Body of pancreas (tissue), 4 donors: ENCODE measurements at regions not wholly inside any gene's neighbourhood (a gene's known extent, or its start where the extent isn't known, plus 50 kb on each side); places are given as distances from the start of the nearest gene placed in this dataset.
"Not testable (repeated sequence)": the region's sequence is repeated elsewhere in the genome, so short reads cannot be mapped to it uniquely, and the experiment has no call there.

Source experiments
- ATAC-seq: fragments of 150-250 bp; one replicate; pipeline ENCODE4 v1.9.1; 2016
- DNase-seq, 4 donors: peaks; one replicate each; pipeline ENCODE4 v3.0.0-alpha.2; 2019
- H3K27ac ChIP-seq, 4 donors: fragments of 200-600 bp; sonication (generic); 1 replicate in 3 of 4; 2 replicates in 1 of 4; pipeline versions ENCODE4 v1.5.1 to v1.6.1; 2016 to 2019; ENCODE audit warnings: mild to moderate bottlenecking in 1 of 4, mixed read lengths in 1 of 4, moderate library complexity in 1 of 4
- H3K27me3 ChIP-seq, 2 donors: fragments of 200-600 bp; sonication (generic); one replicate each; pipeline ENCODE4 v1.6.0; 2016; ENCODE audit warnings: mild to moderate bottlenecking in 1 of 2
- H3K36me3 ChIP-seq, 2 donors: fragments of 200-600 bp; sonication (generic); replicated peaks in 1 of 2; 2 replicates each; pipeline ENCODE4 v1.5.1; 2016; ENCODE audit warnings: low read depth in 2 of 2; ENCODE audit not compliant: insufficient read depth in 1 of 2
- H3K4me1 ChIP-seq: fragments of 200-600 bp; sonication (generic); one replicate; pipeline ENCODE4 v1.6.0; 2016
- H3K4me3 ChIP-seq, 2 donors: fragments of 200-600 bp; sonication (generic); 1 replicate in 1 of 2; 2 replicates in 1 of 2; pipeline ENCODE4 v1.5.1; 2016 to 2019
- H3K9me3 ChIP-seq, 3 donors: fragments of 200-600 bp; sonication (generic); 1 replicate in 2 of 3; 2 replicates in 1 of 3; pipeline ENCODE4 v1.5.1; 2016
- CTCF ChIP-seq, 7 experiments: fragments of 450-650 bp in 4 of 7; fragments of 200-600 bp in 3 of 7; sonication (generic) in 3 of 7; IDR thresholded peaks; one replicate each; pipeline ENCODE4 v1.5.1; 2016 to 2019; ENCODE audit warnings: antibody characterized with exemption in 7 of 7
- POLR2A ChIP-seq, 3 donors: fragments of 450-650 bp; IDR thresholded peaks; one replicate each; pipeline ENCODE4 v1.6.1; 2016; ENCODE audit warnings: antibody characterized with exemption in 3 of 3, mild to moderate bottlenecking in 2 of 3
- WGBS, 2 donors: methylation state at CpG; one replicate each; pipeline ENCODE4 v1.1.5; 2017; 5-methylcytosine and 5-hydroxymethylcytosine counted together
- intact Hi-C: fragments of 100-400 bp; cut with DNase I; formaldehyde crosslinking; loops from one replicate; pipeline ENCODE4 v1.15.1; 2023

GRCh38 chr7:112942981-112943380 is 143.6 kb downstream of the GPR85 start:
- no peak for ATAC-seq
- H3K4me3 ChIP-seq: no peak overlapping the region
- intact Hi-C loops: no loop called here
- H3K36me3 ChIP-seq: no peaks in the 10 kb centered on the region
- 79 to 97% methylated on average over 1 of the region's 1 CpG for WGBS, 2 donors
- peaks cover 14% of the 10 kb centered on the region for H3K4me1 ChIP-seq
- DNase-seq: no peak
- H3K27me3 ChIP-seq: no peaks in the 10 kb centered on the region
- H3K9me3 ChIP-seq: no peaks in the 10 kb centered on the region
- TF ChIP-seq CTCF (IDR thresholded peaks at IDR 0.05) (no peak), POLR2A (IDR thresholded peaks at IDR 0.05) (no peak)
- no peak overlapping the region for H3K27ac ChIP-seq

GRCh38 chr7:112942125-112942524 is 144.5 kb downstream of the GPR85 start:
- H3K9me3 ChIP-seq, H3K36me3 ChIP-seq, H3K27me3 ChIP-seq, H3K4me3 ChIP-seq, intact Hi-C loops, DNase-seq, H3K27ac ChIP-seq, ATAC-seq: not testable (repeated sequence)
- peaks cover 22% of the 10 kb centered on the region for H3K4me1 ChIP-seq
- WGBS, 2 donors: 83 to 90% methylated on average over 6 of the region's 6 CpGs

- TF ChIP-seq CTCF (IDR thresholded peaks at IDR 0.05): peak in 2 of 7 experiments; percentile 4 to 10
- TF ChIP-seq POLR2A (IDR thresholded peaks at IDR 0.05): no peak
- Histone ChIP-seq H3K4me3 (peak overlapping the region; percentile 15 to 27), H3K9me3 (no peaks in the 10 kb centered on the region), H3K36me3 (no peaks in the 10 kb centered on the region), H3K4me1 (peaks cover 32% of the 10 kb centered on the region), H3K27ac (peak overlapping the region; percentile 40 to 85 (median 80)), H3K27me3 (no peaks in the 10 kb centered on the region)
- DNase-seq (no peak), ATAC-seq (peak; percentile 54)
- intact Hi-C loops: no loop called here
- 10 to 13% methylated on average over 8 of the region's 8 CpGs for WGBS, 2 donors
Observed at GRCh38 chr7:112940314-112940732, 146.3 kb downstream of the GPR85 start.

GRCh38 chr7:112939574-112940313 is 146.9 kb downstream of the GPR85 start:
- Histone ChIP-seq H3K9me3 (no peaks in the 10 kb centered on the region), H3K27ac (peak overlapping the region; percentile 46 to 85 (median 80)), H3K4me3 (peak overlapping the region; percentile 86 to 95), H3K36me3 (no peaks in the 10 kb centered on the region), H3K4me1 (peaks cover 32% of the 10 kb centered on the region), H3K27me3 (no peaks in the 10 kb centered on the region)
- DNase-seq: peak; percentile 99
- ATAC-seq: peak; percentile 98
- intact Hi-C loops: no loop called here
- TF ChIP-seq POLR2A (IDR thresholded peaks at IDR 0.05) (peak; percentile 40 to 78 (median 73)), CTCF (IDR thresholded peaks at IDR 0.05) (no peak)
- WGBS, 2 donors: 0 to 1% methylated on average over 18 to 55 of the region's 55 CpGs

GRCh38 chr7:112938863-112939573 is 147.6 kb downstream of the GPR85 start:
- 0 to 1% methylated on average over 25 to 26 of the region's 26 CpGs for WGBS, 2 donors
- no peaks in the 10 kb centered on the region for H3K9me3 ChIP-seq

More at GRCh38 chr7:112938863-112939573, 147.6 kb downstream of the GPR85 start:
- no peaks in the 10 kb centered on the region for H3K27me3 ChIP-seq
- H3K4me1 ChIP-seq: peaks cover 32% of the 10 kb centered on the region
- peak; percentile 11 to 27 (median 18) for DNase-seq
- ATAC-seq: no peak
- no peak for TF ChIP-seq CTCF (IDR thresholded peaks at IDR 0.05)
- TF ChIP-seq POLR2A (IDR thresholded peaks at IDR 0.05): no peak
- peak overlapping the region; percentile 46 to 85 (median 80) for H3K27ac ChIP-seq
- no peaks in the 10 kb centered on the region for H3K36me3 ChIP-seq
- H3K4me3 ChIP-seq: peak overlapping the region; percentile 86 to 95
- intact Hi-C loops: no loop called here
